ACC112 (cell line): ENCODE measurements at regions not wholly inside any gene's neighbourhood (a gene's known extent, or its start where the extent isn't known, plus 50 kb on each side); places are given as distances from the start of the nearest gene placed in this dataset.
A peak's percentile ranks its signal among the peaks of the same experiment; 100 is the strongest.

Experiments
- H2AFZ ChIP-seq: fragments of 200-600 bp; sonication (generic); one replicate; pipeline ENCODE4 v1.6.0; 2017; ENCODE audit warnings: antibody characterized with exemption, low read length; ENCODE audit not compliant: unreplicated experiment
- H3K27ac ChIP-seq: fragments of 200-600 bp; sonication (generic); 2 replicates; pipeline ENCODE4 v1.5.1; 2014; ENCODE audit warnings: low read depth, mild to moderate bottlenecking, antibody characterized with exemption, low read length, moderate library complexity
- H3K27me3 ChIP-seq: fragments of 200-600 bp; sonication (generic); 2 replicates; pipeline ENCODE4 v1.6.1; 2014; ENCODE audit warnings: mild to moderate bottlenecking, antibody characterized with exemption, low read length, moderate library complexity, mixed read lengths; ENCODE audit not compliant: insufficient read depth
- H3K36me3 ChIP-seq: fragments of 200-600 bp; sonication (generic); 2 replicates; pipeline ENCODE4 v1.6.1; 2016; ENCODE audit warnings: mild to moderate bottlenecking, antibody characterized with exemption, low read length, moderate library complexity, mixed read lengths; ENCODE audit not compliant: insufficient read depth
- H3K4me1 ChIP-seq: fragments of 200-600 bp; sonication (generic); one replicate; pipeline ENCODE4 v1.6.1; 2016; ENCODE audit warnings: low read length, mixed read lengths; ENCODE audit not compliant: insufficient read depth, unreplicated experiment, control insufficient read depth
- H3K4me3 ChIP-seq: fragments of 200-600 bp; sonication (generic); 2 replicates; pipeline ENCODE4 v1.5.1; 2014; ENCODE audit warnings: mild to moderate bottlenecking, low read depth, low read length
- H3K79me2 ChIP-seq: fragments of 200-600 bp; sonication (generic); one replicate; pipeline ENCODE4 v1.6.0; 2016; ENCODE audit warnings: low read length; ENCODE audit not compliant: control insufficient read depth, unreplicated experiment, insufficient read depth

DNA sequence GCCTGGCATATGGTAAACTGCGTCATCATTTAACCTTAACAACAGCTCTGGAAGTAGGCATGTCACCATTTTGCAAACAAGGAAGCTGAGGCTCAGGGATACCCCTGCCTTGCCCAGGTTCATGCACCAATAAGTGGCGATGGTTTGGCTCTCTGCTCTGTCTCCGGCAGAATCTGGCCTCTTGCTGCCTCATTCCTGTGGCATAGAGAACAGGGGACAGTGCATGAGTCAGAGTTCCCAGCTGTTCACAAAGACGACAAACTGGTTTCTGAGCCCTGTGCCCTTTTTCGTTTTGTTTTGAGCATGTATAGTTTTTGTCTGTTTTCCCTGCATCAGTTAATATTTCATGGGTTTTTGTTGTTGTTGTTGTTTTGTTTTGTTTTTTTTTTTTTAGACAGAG is 236.8 kb downstream of the OPA1 start:
- Histone ChIP-seq H3K36me3 (no peaks in the 10 kb centered on the region), H3K4me1 (peaks cover 19% of the 10 kb centered on the region), H3K4me3 (no peak overlapping the region), H3K27me3 (peaks cover 11% of the 10 kb centered on the region; the same call in 1 of the 2 replicates), H3K79me2 (no peaks in the 10 kb centered on the region), H3K27ac (no peak overlapping the region), H2AFZ (no peak overlapping the region)

DNA sequence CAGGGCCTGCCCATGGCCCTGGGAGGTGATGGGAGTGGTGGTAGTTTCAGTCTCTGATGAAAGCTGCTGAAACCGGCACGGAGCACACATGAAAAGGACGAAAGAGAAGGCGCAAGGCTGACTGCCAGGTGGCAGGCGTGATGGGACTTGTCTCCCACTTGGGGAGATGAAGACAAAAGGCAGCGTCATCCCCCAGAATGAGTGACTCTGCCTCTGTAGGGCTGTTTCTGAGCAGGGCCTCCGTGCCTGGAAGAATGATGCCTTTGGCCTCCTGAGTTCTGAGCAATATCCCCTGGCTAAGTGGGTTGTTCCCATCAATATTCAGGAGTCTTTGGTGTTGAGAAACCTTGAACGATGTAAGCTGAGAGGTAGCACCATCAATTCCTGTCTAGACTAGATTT is 237.8 kb downstream of the OPA1 start:
- H3K4me1 ChIP-seq = peaks cover 18% of the 10 kb centered on the region
- no peak overlapping the region for H3K4me3 ChIP-seq
- no peak overlapping the region for H2AFZ ChIP-seq
- no peak overlapping the region for H3K27ac ChIP-seq
- H3K79me2 ChIP-seq = no peaks in the 10 kb centered on the region
- H3K36me3 ChIP-seq = no peaks in the 10 kb centered on the region
- peaks cover 16% of the 10 kb centered on the region; the same call in 1 of the 2 replicates for H3K27me3 ChIP-seq

DNA sequence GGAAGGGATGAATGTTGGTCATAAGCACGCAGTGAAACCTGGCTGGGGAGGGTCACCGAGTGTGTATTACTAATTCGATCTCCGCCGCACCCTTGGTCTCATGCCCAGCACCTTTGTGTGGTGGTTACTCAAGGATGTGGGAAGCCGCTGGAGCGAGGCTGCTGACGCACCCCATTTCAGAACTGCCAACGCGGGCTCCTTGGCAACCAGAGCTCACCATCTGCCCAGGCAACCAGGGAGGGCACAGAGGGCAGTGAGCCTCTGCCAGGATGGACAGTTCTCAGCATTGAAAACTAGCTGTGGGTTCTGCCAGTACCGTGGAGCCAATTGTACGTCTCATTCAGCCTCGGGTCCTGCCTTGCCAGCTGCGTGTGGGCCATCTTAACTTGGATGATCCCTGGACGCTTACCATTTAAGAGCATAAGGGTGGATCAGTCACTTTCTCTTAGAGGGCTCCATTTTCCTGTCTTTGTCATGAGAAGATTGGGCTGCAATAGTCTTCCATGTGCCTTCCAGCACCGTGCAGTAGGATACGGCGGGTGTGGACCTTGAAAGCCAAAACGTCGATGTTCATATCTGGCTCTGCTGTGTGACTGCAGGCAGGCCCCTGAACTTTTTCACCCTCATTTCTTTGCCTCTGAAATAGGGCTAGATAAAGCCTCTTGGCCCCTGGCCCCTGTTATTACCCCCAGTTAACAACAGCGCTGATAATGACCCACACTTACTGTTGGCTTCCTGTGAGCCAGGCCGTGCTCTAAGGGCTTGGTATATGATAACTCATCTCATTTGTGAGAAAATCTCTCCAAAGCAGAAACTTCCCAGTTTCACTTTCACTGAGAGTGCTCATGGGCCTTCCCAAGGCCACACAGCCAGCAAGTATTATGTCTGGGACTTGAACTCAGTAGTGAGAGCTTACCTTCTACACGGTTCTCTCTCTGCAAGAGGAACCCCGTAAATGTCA is 238.8 kb downstream of the OPA1 start:
- peaks cover 23% of the 10 kb centered on the region for H3K27me3 ChIP-seq
- no peaks in the 10 kb centered on the region for H3K36me3 ChIP-seq
- H3K27ac ChIP-seq = no peak overlapping the region
- H2AFZ ChIP-seq = peak overlapping the region; percentile 15
- H3K79me2 ChIP-seq = no peaks in the 10 kb centered on the region
- H3K4me3 ChIP-seq = no peak overlapping the region
- peaks cover 9% of the 10 kb centered on the region for H3K4me1 ChIP-seq

DNA sequence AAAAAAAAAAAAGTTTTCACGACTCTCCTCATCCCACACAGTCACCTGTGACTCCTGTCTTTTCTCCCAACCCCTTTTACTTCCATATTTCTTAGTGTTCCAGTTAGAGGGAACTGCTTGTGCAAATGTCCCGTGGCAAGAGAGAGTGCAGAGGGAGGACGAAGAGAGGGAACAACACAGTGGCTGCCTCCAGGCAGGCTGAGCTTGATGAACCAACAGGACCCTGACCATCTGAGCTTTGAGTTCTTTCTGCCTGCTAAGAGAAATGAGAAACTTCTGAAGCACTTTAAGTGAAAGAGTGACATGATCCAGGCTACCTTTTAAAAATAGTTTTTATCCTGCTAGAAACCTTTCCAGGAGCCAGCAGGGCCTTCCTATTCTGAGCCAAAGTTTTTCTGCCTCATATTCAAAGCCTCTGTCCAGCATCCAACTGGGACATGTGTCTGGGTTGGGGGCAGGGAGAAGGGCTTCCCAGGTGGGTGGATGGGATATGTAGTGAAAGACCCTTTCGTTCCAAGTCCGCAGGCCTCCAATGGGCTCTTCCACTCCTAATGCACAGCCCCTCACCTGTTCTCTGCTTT is 239.9 kb downstream of the OPA1 start:
- no peak overlapping the region for H3K27ac ChIP-seq
- H3K27me3 ChIP-seq = peaks cover 33% of the 10 kb centered on the region
- H3K4me1 ChIP-seq = peaks cover 5% of the 10 kb centered on the region
- no peaks in the 10 kb centered on the region for H3K79me2 ChIP-seq
- no peak overlapping the region for H2AFZ ChIP-seq
- H3K4me3 ChIP-seq = no peak overlapping the region
- no peaks in the 10 kb centered on the region for H3K36me3 ChIP-seq

DNA sequence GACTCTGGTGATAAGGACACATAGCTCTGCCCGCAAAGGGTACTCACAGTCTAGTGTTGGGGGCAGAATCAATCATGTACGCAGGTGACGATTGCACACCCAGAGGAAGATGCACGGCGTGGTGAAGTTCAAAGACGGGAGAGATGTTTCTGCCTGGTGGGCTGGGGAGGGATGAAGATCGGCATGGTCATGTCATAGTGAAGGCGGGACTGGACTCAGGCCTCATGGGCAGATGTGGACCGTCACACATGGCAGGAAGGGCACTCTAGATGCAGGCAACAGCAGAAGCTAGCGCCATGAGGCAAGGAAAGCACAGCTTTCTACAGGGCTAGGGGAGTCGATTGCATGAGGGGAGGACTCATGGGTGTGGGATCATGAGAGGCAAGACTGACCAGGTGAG is 240.6 kb downstream of the OPA1 start:
- Histone ChIP-seq H3K27ac (no peak overlapping the region), H3K79me2 (no peaks in the 10 kb centered on the region), H2AFZ (no peak overlapping the region), H3K4me1 (peaks cover 5% of the 10 kb centered on the region), H3K36me3 (no peaks in the 10 kb centered on the region), H3K4me3 (no peak overlapping the region), H3K27me3 (peaks cover 29% of the 10 kb centered on the region)

DNA sequence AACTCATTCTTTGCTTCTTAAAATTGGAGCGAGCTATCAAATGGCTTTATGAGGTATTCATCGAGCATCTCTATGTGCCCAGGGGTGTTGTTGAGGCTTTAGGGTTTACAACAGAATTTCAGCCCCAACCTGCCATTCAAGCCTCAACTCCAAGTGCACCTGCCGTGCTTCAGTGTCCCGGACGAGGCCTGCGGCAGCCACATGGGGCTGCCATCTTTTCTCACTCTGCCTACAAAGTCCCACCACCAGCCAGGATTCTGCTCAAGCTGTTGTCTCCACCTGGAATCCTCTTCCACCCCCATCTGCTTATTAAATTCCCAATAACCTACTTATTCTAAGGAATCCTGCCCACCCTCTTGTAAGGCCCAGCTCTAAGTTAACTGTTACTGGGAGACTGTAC is 242.4 kb downstream of the OPA1 start:
- Histone ChIP-seq H3K27me3 (peaks cover 36% of the 10 kb centered on the region), H3K79me2 (no peaks in the 10 kb centered on the region), H3K27ac (no peak overlapping the region), H2AFZ (no peak overlapping the region), H3K4me1 (no peaks in the 10 kb centered on the region), H3K36me3 (no peaks in the 10 kb centered on the region), H3K4me3 (no peak overlapping the region)

DNA sequence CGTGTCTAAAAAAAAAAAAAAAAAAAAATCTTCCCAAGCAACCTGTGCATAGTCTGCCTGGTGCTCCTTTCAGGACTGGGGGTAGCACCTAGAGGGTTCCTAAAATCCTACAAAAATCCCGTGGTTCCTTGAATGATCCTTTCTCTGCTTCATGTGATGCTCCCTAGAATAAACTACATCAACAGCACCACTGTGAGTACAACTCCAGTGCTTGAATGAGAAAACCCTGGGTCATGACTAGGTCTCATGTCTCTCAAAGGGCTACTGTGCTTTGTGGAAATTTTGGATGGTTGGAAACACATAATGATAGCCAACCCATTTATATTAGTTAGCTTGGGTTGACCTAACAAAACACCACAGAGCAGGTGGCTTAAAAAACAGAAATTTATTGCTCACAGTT is 243.5 kb downstream of the OPA1 start:
- Histone ChIP-seq H3K79me2 (no peaks in the 10 kb centered on the region), H3K27me3 (peaks cover 47% of the 10 kb centered on the region), H2AFZ (no peak overlapping the region), H3K4me1 (no peaks in the 10 kb centered on the region), H3K4me3 (no peak overlapping the region), H3K27ac (no peak overlapping the region), H3K36me3 (no peaks in the 10 kb centered on the region)

DNA sequence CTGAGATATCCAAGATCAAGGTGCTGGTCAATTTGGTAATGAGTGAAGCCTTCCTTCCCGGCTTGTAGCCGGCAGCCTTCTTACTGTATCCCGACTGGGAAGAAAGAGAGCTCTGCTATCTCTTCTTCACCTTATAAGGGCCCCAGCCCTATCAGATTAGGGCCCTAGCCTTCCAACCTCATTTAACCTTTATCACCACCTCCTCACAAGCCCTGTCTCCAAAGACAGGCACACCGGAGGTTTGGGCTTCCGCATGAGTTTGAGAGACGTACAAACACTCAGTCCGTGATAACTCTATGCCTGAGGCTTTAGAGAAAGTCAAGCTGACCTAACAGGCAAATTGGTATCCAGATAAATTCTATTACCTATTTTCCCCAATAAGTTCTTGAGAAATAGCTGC is 243.9 kb downstream of the OPA1 start:
- Histone ChIP-seq H3K4me3 (no peak overlapping the region), H3K4me1 (no peaks in the 10 kb centered on the region), H3K27me3 (peaks cover 51% of the 10 kb centered on the region), H3K36me3 (no peaks in the 10 kb centered on the region), H3K79me2 (no peaks in the 10 kb centered on the region), H2AFZ (no peak overlapping the region), H3K27ac (no peak overlapping the region)

DNA sequence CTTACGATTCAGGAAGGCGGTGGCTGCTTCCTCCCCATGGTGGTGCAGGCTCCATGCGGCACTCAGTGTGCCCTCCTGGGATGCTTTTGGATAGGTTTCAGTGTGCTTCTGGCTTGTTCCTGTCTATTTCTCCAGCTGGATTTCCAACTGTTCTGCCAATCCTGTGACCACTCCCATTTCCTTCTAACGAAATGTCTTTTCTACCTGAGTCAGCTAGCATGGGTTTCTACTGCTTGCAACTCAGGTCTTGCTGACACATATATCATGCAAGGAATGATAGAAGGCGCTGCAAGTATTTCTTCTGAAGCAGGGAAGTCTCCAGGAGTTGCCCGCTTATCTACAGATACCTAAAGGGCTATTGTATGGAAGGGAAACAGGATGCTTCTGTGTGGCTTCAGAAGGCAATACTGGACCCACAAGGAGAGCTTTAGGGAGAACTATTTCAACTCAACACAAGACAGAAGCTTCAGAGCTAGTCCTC is 244.4 kb downstream of the OPA1 start:
- Histone ChIP-seq H3K27ac (no peak overlapping the region), H3K4me1 (no peaks in the 10 kb centered on the region), H3K79me2 (no peaks in the 10 kb centered on the region), H3K4me3 (no peak overlapping the region), H3K27me3 (peaks cover 56% of the 10 kb centered on the region), H2AFZ (no peak overlapping the region), H3K36me3 (no peaks in the 10 kb centered on the region)

DNA sequence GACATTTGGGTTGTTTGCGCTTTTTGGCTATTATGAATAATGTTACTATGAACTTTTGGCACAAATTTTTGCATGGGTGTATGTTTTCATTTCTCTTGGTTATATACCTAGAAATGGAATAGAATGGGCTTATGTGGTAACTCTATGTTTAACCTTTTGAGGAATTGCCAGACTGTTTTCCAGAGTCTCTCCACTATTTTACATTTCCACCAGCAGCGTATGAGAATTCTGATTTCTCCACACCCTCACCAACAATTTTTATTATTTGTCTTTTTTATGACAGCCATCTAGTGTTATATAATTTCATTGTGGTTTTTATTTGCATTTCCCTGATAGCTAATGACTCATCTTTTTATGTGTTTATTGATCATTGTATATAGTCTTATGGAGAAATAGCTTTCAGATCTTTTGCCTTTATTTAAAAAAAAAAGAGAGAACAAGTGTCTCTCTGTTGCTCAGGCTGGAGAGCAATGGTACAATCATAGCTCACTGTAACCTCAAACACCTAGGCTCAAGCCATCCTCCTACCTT is 247.2 kb downstream of the OPA1 start:
- Histone ChIP-seq H3K36me3 (no peaks in the 10 kb centered on the region), H3K79me2 (no peaks in the 10 kb centered on the region), H3K4me3 (no peak overlapping the region), H2AFZ (no peak overlapping the region), H3K4me1 (no peaks in the 10 kb centered on the region), H3K27ac (no peak overlapping the region), H3K27me3 (peaks cover 73% of the 10 kb centered on the region)
